NCI-H524 (cell line): ENCODE measurements at regions not wholly inside any gene's neighbourhood (a gene's known extent, or its start where the extent isn't known, plus 50 kb on each side); places are given as distances from the start of the nearest gene placed in this dataset.

Experiments used
- DNase-seq, 2 experiments: peaks; one replicate each; lab custom pipeline; 2025; lab: John Stamatoyannopoulos, UW

DNA sequence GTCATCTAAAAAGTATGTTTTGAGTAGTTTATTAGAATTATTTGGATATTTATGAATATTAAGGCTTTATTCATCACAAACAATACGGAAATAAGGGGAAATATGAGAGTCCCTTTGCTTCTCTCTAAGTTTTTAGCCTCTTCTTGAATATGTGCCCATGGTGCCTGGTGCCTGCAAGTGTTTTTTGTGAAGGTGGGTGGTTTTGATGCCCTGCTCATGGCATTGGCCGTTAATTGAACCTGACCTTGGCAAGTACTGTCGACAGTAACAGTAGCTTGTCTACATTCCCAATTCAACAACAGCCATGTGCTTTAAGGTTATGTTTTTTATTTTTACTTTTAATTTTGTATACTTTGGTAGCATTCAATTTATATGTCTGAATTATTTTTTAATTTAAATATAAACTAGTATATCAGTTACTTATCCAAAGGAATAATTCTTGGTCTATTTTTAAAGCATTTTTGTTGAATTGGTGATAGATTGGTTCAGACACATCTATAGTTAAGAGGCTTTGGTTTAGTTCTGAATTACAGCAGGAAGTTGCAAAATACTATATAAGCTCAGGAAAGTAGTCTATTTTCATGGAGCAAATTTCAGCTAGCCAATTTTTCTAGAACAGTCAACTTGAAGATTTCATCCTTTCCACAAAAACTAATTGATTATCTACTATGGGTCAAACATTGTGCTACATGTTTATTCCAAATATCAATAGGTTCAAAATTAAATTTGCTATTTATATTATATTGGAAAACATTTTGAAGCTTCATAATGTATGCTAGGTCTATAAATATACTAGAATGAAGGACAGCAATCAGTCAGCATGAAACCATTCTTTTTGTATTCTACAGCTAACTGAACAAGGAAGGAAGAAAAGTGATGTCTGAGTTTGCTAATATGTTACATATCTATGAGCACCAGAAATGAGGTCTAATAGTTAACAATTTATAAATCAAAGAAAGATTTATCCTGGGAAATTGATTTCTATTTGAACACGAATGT lies 184.4 kb downstream of the MRPL39 start:
- DNase-seq, result no peak

DNA sequence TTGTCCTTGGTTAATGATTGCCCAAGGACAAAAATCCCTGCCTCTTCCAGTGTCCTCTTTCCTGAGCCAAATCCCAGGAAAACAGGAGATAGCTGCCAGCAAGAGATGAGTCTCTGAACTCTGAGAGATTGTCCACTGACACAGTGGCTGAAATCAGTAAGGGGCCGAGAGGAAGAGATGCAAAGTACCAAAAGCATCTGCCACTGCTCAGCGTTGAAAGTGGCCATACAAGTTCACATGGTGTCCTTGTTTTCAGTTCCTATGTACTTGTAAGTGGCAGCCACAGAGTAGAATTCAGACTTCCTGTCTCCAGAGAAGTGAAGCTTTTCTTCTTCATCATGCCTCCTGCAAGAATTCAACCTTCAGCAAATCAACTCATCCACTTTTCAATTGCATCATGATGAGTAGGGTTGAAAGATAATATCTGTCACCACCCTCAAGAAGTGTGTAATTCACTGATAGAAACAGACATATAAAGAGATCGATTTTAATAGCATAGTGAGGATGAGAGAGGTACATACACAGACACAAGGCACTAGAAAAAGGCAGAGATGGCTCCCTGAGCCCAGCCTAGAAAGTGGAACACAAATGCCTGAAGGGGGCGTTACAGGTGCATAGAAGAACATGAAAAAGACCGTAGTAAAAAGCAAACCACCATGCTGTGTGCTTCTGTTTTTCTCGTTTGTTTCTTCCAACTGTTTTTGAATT lies 185.8 kb downstream of the MRPL39 start:
- peak in 1 of 2 experiments; percentile 34 for DNase-seq

GRCh38 chr21:25420831-25421230 lies 186.4 kb downstream of the MRPL39 start:
- DNase-seq, result no peak

DNA sequence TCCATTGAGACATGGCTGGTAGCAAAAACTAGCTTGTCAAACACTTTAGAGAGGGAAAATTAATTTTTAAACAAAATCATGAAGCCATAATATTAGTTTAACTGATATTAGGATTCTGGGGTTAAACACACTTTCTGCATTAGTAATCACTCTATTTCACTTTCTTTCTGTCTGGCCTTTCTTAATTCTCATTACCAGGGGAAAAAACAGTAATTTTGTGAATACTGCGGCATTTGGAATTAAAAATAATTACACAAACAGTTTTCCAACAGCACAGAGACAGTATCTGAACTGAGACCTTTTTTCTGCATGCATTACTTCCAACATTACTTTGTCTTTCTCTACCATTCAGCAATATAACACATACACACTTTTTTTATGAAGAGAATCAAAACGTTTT lies 190.6 kb downstream of the MRPL39 start:
- DNase-seq, result no peak

DNA sequence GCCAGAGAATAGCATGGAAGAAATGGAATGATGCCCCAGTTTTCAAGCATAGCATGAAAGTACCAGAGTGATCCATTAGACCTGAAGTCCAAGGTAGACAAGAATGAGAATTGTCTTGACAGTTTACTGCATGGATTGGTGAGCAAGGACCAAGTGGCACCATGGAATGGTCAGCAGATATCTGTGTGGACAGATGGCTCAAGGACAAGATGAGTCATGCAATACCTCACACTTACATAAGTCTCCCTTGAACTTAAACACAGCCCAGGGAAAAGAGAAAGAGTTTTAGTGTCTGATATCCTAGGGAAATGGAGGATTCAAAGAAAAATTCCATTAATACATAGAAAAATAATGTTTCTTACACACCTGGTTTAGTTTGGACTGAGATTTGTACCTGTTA lies 195.2 kb downstream of the MRPL39 start:
- DNase-seq, result no peak

GRCh38 chr21:25409978-25410377 lies 197.3 kb downstream of the MRPL39 start:
- DNase-seq, result peak; percentile 74 to 85

GRCh38 chr21:25408666-25409065 lies 198.6 kb downstream of the MRPL39 start:
- DNase-seq, result no peak

- peak in 1 of 2 experiments; percentile 47 for DNase-seq
Observed at GRCh38 chr21:25406887-25407579, 200.2 kb downstream of the MRPL39 start.

GRCh38 chr21:25405984-25406383 lies 201.3 kb downstream of the MRPL39 start:
- DNase-seq, result no peak

DNA sequence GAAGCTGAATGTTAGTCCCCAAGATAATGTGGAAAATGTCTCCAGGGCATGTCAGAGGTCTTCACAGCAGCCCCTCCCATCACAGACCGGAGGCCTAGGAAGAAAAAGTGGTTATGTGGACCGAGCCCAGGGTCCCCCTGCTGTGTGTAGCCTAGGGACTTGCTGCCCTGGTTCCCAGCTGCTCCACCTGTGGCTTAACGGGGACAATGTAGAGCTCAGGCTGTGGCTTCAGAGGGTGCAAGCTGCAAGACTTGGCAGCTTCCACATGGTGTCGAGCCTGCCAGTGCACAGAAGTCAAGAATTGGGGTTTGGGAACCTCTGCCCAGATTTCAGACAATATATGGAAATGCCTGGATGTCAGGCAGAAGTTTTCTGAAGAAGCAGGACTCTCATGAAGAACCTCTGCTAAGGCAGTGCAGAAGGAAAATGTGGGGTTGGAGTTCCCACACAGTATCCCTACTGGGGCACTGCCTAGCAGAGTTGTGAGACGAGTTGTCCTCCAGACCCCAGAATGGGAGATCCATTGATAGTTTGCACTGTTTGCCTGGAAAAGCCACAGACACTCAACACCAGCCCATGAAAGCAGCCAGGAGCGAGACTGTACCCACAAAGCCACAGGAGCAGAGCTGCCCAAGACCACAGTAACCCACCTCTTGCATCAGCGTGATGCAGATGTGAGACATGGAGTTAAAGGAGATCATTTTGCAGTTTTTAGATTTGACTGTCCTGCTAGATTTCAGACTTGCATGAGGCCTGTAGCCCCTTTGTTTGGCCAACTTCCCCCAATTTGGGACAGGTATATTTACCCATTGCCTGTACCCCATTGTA lies 204.9 kb downstream of the MRPL39 start:
- DNase-seq, result no peak

GRCh38 chr21:25400427-25400826 lies 206.9 kb downstream of the MRPL39 start:
- DNase-seq, result no peak

DNA sequence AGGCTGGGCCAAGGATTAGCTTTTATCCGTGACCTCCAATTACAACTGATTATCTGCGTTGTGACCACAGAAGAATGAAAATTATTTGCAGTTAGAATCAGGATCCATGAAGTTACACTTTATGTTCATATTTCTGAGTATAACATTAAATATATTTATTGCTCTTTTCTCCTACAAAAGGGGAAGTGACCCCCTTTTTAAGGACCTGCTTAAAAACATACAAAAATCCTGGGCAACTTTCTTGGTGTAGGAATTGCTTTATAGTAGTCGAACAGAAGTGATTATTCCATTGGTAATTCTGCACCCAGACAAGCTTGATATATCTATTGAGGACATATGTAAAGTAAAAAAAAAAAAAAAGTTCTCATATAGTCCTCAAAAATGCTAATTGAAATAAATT lies 208.7 kb downstream of the MRPL39 start:
- no peak for DNase-seq

DNA sequence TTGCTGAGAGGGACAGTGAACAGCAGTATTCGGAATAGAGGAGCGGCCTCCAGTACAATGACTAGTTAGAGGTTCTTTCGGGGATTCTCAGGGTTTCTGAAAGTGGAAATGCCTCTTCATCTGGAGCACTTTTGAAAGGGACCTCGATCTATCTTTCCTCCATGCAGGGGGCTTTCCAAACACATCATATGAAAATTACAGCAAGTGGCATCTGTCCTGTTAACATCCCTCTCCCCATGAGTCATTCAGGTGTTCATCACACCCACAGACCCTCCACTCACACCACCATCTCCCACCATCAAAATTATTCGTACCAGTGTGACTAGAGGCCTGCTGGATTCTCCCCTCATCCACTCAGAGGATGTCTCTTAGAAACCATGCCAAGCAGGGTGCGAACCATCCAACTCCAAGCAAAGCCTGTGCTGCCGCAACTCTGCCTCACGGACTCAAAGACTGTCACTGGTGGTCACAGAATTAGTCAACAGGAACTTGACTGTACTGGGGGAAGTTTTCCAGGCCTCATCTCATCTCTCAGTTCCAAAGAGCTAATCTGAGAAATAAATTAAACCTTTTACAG lies 211.1 kb downstream of the MRPL39 start:
- DNase-seq, result no peak

DNA sequence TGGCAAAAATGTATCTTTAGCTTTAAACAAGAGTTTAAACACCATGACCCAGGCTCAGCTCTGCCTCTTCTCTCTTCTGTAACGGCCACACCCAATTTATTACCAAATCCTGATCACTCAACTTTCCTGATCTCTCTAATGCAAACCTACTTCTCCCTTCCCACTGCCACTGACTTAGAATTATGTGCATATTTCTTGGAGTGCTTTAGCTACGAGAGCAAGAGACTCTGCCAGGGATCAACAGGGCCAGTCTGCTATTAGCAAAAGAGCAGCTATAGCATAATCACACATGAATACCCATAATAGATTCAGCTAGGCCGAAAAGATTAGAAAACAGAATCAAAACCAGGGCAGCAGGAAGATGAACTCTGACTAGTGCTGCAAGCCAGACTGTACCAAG lies 215.5 kb downstream of the MRPL39 start:
- no peak for DNase-seq

DNA sequence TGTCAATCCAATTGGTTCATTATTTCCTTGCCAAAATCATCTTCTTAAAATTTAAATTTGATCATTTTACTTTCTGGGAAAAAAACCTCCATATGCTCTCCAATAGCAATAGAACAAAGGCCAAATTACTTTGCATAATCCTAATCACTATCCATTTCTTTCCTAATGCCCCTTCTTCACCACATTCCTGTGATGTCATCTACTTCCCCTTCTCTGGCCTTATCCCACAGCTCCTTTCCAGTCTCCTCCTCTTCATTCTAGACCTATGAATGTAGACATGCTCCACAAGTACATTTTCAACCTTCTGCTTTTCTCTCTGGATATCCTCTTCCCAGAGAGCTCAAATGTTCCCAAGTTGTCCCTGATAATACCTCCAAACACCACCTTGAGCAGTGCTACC lies 216.6 kb downstream of the MRPL39 start:
- DNase-seq, result no peak

DNA sequence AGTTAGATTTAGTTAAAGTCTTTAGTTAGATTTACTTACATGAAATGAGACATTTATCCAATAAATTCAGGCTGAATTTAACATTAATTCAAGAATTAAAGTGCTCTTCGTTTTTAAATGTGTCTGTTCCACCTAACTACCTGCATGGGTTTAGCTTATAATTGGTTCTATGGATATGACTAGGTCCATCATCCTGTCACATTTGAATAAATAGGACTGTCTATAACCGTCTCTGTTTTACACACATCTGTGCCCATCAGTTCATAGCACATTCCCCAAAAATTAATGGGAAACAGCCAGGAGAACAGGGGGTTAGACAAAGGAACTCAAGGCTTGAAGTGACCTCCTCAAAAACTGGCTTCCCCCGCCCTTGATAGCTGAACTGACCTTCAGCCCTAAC lies 219.6 kb downstream of the MRPL39 start:
- DNase-seq, result no peak

GRCh38 chr21:25385911-25386474 lies 221.3 kb downstream of the MRPL39 start:
- peak; percentile 45 to 74 for DNase-seq

GRCh38 chr21:25385341-25385740 lies 221.9 kb downstream of the MRPL39 start:
- no peak for DNase-seq

GRCh38 chr21:25384782-25385181 lies 222.5 kb downstream of the MRPL39 start:
- no peak for DNase-seq

- DNase-seq, result no peak
Observed at GRCh38 chr21:25383545-25383944, 223.7 kb downstream of the MRPL39 start.

DNA sequence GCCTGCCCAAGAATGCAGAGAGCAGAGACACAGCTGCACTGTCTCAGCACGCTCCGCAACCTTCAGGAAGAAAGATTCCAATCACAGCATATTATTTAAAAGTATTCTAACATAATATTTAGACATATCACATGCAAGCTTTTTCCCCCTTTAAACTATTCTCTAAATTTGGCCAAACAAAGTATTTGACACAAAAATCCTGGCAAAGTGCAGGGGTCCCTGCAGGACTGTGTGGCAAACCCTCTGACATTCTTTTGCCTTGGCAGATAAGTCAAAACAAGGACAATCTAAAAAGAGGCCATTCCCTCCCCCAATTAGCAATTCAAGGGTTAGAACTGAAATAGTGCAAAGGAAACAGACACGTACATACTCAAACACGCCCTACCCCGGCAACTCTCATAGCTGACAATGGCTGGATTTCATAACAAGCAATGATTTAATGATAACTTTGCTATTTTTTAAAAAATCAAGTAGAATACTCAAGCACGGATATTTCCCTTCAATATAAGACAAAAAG lies 225.3 kb downstream of the MRPL39 start:
- no peak for DNase-seq
